ENCODE measurements at regions not wholly inside any gene's neighbourhood (a gene's known extent, or its start where the extent isn't known, plus 50 kb on each side); places are given as distances from the start of the nearest gene placed in this dataset.
"Not testable (repeated sequence)": the region's sequence is repeated elsewhere in the genome, so short reads cannot be mapped to it uniquely, and the experiment has no call there.

- Histone ChIP-seq H3K4me1 (ENCODE audit: insufficient read depth) (no peaks in the 10 kb centered on the region), H3K9me3 (no peaks in the 10 kb centered on the region), H3K27ac (no peak overlapping the region), H3K36me3 (no peaks in the 10 kb centered on the region), H3K4me3 (no peak overlapping the region), H3K27me3 (no peaks in the 10 kb centered on the region)
- TF ChIP-seq POLR2A (IDR thresholded peaks at IDR 0.05) (no peak), EP300 (IDR thresholded peaks at IDR 0.05) (no peak)
- TF ChIP-seq, protein P1, sequence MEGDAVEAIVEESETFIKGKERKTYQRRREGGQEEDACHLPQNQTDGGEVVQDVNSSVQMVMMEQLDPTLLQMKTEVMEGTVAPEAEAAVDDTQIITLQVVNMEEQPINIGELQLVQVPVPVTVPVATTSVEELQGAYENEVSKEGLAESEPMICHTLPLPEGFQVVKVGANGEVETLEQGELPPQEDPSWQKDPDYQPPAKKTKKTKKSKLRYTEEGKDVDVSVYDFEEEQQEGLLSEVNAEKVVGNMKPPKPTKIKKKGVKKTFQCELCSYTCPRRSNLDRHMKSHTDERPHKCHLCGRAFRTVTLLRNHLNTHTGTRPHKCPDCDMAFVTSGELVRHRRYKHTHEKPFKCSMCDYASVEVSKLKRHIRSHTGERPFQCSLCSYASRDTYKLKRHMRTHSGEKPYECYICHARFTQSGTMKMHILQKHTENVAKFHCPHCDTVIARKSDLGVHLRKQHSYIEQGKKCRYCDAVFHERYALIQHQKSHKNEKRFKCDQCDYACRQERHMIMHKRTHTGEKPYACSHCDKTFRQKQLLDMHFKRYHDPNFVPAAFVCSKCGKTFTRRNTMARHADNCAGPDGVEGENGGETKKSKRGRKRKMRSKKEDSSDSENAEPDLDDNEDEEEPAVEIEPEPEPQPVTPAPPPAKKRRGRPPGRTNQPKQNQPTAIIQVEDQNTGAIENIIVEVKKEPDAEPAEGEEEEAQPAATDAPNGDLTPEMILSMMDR (IDR thresholded peaks at IDR 0.05), result no peak
- no peak for DNase-seq
- 70 to 75% (median 72%) methylated on average over 6 of the region's 6 CpGs for WGBS, 3 donors
- intact Hi-C loops (cut with DNase I), result no loop called here
These were observed 57.2 kb downstream of the BMP15 start for GRCh38 chrX:50967736-50968135.

DNA sequence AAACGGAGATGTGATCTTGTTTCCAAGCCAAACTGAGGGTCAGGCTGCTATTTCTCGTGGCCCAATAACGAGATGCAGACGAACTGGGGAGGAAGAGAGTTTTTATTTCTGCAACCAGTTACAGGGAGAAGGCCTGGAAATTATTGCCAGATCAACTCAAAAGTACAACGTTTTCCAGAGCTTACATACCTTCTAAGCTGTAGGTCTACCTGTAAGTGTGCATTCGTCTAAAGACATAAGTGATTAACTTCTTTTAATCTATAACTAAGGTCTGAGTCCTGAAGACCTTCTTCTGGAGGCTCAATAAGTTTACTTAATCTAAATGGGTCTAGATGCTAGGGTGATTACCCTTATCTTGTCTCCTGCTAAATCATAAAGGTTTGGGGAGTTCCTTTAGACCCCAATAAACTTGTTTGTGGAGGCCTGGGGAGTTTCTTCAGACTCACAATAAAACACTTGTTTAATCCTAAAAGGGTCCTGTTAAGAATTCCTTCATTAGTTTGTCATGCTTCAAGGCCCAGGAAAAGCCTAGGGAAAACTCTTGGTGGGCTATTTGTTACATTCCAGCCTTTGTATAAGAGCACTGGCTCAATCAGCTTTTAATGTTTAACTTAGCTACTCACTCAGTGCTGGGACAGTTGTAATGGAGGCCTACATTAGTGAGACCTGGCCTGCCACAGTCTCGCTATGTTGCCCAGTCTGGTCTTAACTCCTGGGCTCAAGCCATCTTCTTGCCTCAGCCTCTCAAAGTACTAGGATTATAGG, 58.5 kb downstream of the BMP15 start:
- H3K4me1 ChIP-seq (ENCODE audit: insufficient read depth); intact Hi-C loops (cut with DNase I); H3K36me3 ChIP-seq; H3K4me3 ChIP-seq; H3K27ac ChIP-seq; H3K9me3 ChIP-seq; DNase-seq; H3K27me3 ChIP-seq: not testable (repeated sequence)
- 60 to 63% (median 61%) methylated on average over 7 of the region's 7 CpGs for WGBS, 3 donors

DNA sequence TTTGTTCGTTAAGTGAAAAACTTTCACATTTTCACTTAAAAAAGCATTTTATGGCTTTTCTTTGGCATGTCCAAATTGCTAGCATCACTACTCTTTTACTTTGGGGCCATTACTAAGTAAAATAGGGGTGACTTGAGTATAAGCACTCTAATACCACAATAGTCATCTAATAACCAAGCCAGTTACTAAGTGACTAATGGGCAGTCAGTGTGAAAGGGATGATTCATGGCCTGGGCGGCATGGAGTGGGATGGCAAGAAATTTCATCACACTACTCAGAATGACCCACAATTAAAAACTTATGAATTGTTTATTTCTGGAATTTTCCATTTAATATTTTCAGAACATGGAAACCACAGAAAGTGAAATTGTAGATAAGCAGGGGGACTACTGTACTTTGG, 60.9 kb downstream of the BMP15 start:
- Histone ChIP-seq H3K27ac (no peak overlapping the region), H3K4me3 (no peak overlapping the region), H3K36me3 (no peaks in the 10 kb centered on the region), H3K27me3 (no peaks in the 10 kb centered on the region), H3K4me1 (ENCODE audit: insufficient read depth) (no peaks in the 10 kb centered on the region), H3K9me3 (no peaks in the 10 kb centered on the region)
- no peak for TF ChIP-seq EP300 (IDR thresholded peaks at IDR 0.05)
- TF ChIP-seq, protein P1 (IDR thresholded peaks at IDR 0.05), result no peak
- TF ChIP-seq POLR2A (IDR thresholded peaks at IDR 0.05), result no peak
- DNase-seq, result no peak
- intact Hi-C loops (cut with DNase I), result loop anchor here in 1 of 4 donors (5.0 kb wide), 1 partner anchor 51 kb away; no protein-coding TSS in a partner anchor
- WGBS, 3 donors, result 75 to 85% (median 79%) methylated on average over 2 of the region's 2 CpGs

GRCh38 chrX:50973199-50973598, 62.7 kb downstream of the BMP15 start:
- TF ChIP-seq, protein P1 (IDR thresholded peaks at IDR 0.05), result no peak
- TF ChIP-seq POLR2A (IDR thresholded peaks at IDR 0.05) (no peak), EP300 (IDR thresholded peaks at IDR 0.05) (no peak)
- intact Hi-C loops (cut with DNase I), result loop anchor here in 1 of 4 donors (5.0 kb wide), 1 partner anchor 49 kb away; no protein-coding TSS in a partner anchor
- Histone ChIP-seq H3K9me3 (no peaks in the 10 kb centered on the region), H3K4me3 (no peak overlapping the region), H3K36me3 (no peaks in the 10 kb centered on the region), H3K27ac (no peak overlapping the region), H3K4me1 (ENCODE audit: insufficient read depth) (no peaks in the 10 kb centered on the region), H3K27me3 (no peaks in the 10 kb centered on the region)
- WGBS, 3 donors, result 55 to 69% (median 64%) methylated on average over 3 of the region's 3 CpGs
- no peak for DNase-seq

- no peak for DNase-seq
- H3K27ac ChIP-seq, result no peak overlapping the region
- TF ChIP-seq EP300 (IDR thresholded peaks at IDR 0.05), result no peak
- TF ChIP-seq POLR2A (IDR thresholded peaks at IDR 0.05), result no peak
- TF ChIP-seq, protein P1 (IDR thresholded peaks at IDR 0.05), result no peak
- no peak overlapping the region for H3K4me3 ChIP-seq
- WGBS, 3 donors, result 51 to 58% (median 58%) methylated on average over 13 of the region's 13 CpGs
- no peaks in the 10 kb centered on the region for H3K4me1 ChIP-seq (ENCODE audit: insufficient read depth)
- H3K36me3 ChIP-seq, result no peaks in the 10 kb centered on the region
- intact Hi-C loops (cut with DNase I), result no loop called here
- no peaks in the 10 kb centered on the region for H3K27me3 ChIP-seq
- H3K9me3 ChIP-seq, result no peaks in the 10 kb centered on the region
These were observed 68.6 kb downstream of the BMP15 start for GRCh38 chrX:50978920-50979682.
